ENCODE measurements at regions not wholly inside any gene's neighbourhood (a gene's known extent, or its start where the extent isn't known, plus 50 kb on each side); places are given as distances from the start of the nearest gene placed in this dataset.
"Not testable (repeated sequence)": the region's sequence is repeated elsewhere in the genome, so short reads cannot be mapped to it uniquely, and the experiment has no call there.

- DNase-seq, result no peak
Measured at GRCh38 chrX:13380211-13380610, 60.4 kb upstream of the ATXN3L start.

GRCh38 chrX:13378562-13379518 lies 59.0 kb upstream of the ATXN3L start:
- not testable (repeated sequence) for DNase-seq

- peak; percentile 71 for DNase-seq
Measured at GRCh38 chrX:13377550-13377934, 57.7 kb upstream of the ATXN3L start.

GRCh38 chrX:13376857-13377549 lies 57.1 kb upstream of the ATXN3L start:
- peak; percentile 68 for DNase-seq

- not testable (repeated sequence) for DNase-seq
Measured at GRCh38 chrX:13375596-13375995, 55.7 kb upstream of the ATXN3L start.

- no peak for DNase-seq
Measured at GRCh38 chrX:13374364-13374763, 54.5 kb upstream of the ATXN3L start.

- no peak for DNase-seq
Measured at GRCh38 chrX:13373431-13374187, 53.8 kb upstream of the ATXN3L start.

GRCh38 chrX:13373027-13373426 lies 53.2 kb upstream of the ATXN3L start:
- no peak for DNase-seq

GRCh38 chrX:13372203-13372980 lies 52.5 kb upstream of the ATXN3L start:
- no peak for DNase-seq

- no peak for DNase-seq
Measured at GRCh38 chrX:13371186-13371585, 51.3 kb upstream of the ATXN3L start.

GRCh38 chrX:13370713-13371112 lies 50.9 kb upstream of the ATXN3L start:
- no peak for DNase-seq
